HFFc6 (cell line): ENCODE measurements at regions not wholly inside any gene's neighbourhood (a gene's known extent, or its start where the extent isn't known, plus 50 kb on each side); places are given as distances from the start of the nearest gene placed in this dataset.

ENCODE experiments used
- DNase-seq: peaks from one replicate; pipeline ENCODE4 v3.0.0-alpha.2; 2018
- H3K27ac Mint-ChIP-seq: 2 replicates; pipeline ENCODE4 v1.8.0; 2020; ENCODE audit warnings: mild to moderate bottlenecking, mixed read lengths
- H3K27me3 Mint-ChIP-seq: 2 replicates; pipeline ENCODE4 v1.8.0; 2021; ENCODE audit warnings: mild to moderate bottlenecking, moderate library complexity, mixed read lengths; ENCODE audit not compliant: insufficient read depth
- H3K36me3 Mint-ChIP-seq: 2 replicates; pipeline ENCODE4 v1.8.0; 2021; ENCODE audit warnings: low read depth, mixed read lengths
- H3K4me1 Mint-ChIP-seq: 2 replicates; pipeline ENCODE4 v1.8.0; 2020; ENCODE audit warnings: low read depth, mixed read lengths
- H3K4me3 Mint-ChIP-seq: 2 replicates; pipeline ENCODE4 v1.8.0; 2020; ENCODE audit warnings: mild to moderate bottlenecking, moderate library complexity, mixed read lengths
- H3K9me3 Mint-ChIP-seq: 2 replicates; pipeline ENCODE4 v1.8.0; 2020; ENCODE audit warnings: mild to moderate bottlenecking, mixed read lengths
- TF ChIP-seq, protein P1 (sequence below): fragments of 200-600 bp; sonication (generic); IDR thresholded peaks from 2 replicates; pipeline ENCODE4 v1.5.0; 2021; ENCODE audit warnings: antibody characterized with exemption, mild to moderate bottlenecking

DNA sequence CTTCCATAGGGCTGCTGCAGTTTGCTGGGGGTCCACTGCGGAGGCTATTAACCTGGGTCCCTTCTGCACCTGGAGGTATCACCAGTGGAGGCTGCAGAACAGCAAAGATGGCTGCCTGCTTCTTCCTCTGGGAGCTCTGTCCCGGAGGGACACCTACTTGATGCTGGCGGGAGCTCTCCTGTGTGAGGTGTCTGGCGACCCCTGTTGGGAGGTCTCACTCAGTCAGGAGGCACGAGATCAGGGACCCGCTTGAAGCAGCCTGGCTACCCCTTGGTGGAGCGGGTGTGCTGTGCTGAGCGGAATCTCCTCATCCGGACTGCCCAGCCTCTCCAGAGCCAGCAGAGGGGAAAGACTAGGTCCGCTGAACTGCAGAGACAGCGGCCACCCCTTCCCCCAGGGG, 56.0 kb upstream of the CTXND1 start:
- H3K4me3 Mint-ChIP-seq, result no peak overlapping the region
- DNase-seq, result no peak
- H3K27ac Mint-ChIP-seq, result no peak overlapping the region
- no peaks in the 10 kb centered on the region for H3K9me3 Mint-ChIP-seq
- TF ChIP-seq, protein P1, sequence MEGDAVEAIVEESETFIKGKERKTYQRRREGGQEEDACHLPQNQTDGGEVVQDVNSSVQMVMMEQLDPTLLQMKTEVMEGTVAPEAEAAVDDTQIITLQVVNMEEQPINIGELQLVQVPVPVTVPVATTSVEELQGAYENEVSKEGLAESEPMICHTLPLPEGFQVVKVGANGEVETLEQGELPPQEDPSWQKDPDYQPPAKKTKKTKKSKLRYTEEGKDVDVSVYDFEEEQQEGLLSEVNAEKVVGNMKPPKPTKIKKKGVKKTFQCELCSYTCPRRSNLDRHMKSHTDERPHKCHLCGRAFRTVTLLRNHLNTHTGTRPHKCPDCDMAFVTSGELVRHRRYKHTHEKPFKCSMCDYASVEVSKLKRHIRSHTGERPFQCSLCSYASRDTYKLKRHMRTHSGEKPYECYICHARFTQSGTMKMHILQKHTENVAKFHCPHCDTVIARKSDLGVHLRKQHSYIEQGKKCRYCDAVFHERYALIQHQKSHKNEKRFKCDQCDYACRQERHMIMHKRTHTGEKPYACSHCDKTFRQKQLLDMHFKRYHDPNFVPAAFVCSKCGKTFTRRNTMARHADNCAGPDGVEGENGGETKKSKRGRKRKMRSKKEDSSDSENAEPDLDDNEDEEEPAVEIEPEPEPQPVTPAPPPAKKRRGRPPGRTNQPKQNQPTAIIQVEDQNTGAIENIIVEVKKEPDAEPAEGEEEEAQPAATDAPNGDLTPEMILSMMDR, result no peak
- no peaks in the 10 kb centered on the region for H3K36me3 Mint-ChIP-seq
- no peaks in the 10 kb centered on the region for H3K4me1 Mint-ChIP-seq
- peaks cover 7% of the 10 kb centered on the region for H3K27me3 Mint-ChIP-seq

DNA sequence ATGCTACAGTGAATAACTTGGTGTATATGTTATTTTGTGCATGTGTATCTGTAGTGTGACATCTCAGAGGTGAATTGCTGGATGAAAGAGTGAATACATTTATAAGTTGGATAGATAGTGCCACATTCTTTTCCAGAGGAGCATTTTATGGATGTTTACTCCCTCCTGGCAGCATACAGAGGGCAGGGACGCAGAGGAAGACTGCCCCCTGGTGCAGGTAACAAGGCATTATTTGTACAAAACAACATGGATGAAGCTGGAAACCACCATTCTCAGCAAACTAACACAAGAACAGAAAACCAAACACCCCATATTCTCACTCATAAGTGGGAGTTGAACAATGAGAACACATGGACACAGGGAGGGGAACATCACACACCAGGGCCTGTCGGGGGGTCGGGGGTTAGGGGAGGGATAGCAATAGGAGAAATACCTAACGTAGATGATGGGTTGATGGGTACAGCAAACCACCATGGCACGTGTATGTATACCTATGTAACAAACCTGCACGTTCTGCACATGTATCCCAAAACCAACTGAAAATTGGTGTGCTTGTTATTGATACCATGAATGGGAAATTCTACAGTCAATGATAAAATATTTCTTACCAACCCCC, 57.9 kb upstream of the CTXND1 start:
- Mint-ChIP-seq H3K36me3 (no peaks in the 10 kb centered on the region), H3K4me1 (no peaks in the 10 kb centered on the region), H3K27me3 (peaks cover 7% of the 10 kb centered on the region), H3K9me3 (no peaks in the 10 kb centered on the region), H3K27ac (no peak overlapping the region), H3K4me3 (no peak overlapping the region)
- peak; percentile 31 for DNase-seq
- TF ChIP-seq, protein P1, result peak; percentile 76

GRCh38 chr15:80310776-80311175, 58.8 kb upstream of the CTXND1 start:
- H3K4me1 Mint-ChIP-seq, result no peaks in the 10 kb centered on the region
- TF ChIP-seq, protein P1, result no peak
- DNase-seq, result no peak
- H3K27ac Mint-ChIP-seq, result no peak overlapping the region
- H3K27me3 Mint-ChIP-seq, result peaks cover 7% of the 10 kb centered on the region
- no peaks in the 10 kb centered on the region for H3K9me3 Mint-ChIP-seq
- H3K4me3 Mint-ChIP-seq, result no peak overlapping the region
- no peaks in the 10 kb centered on the region for H3K36me3 Mint-ChIP-seq

- H3K4me1 Mint-ChIP-seq, result peaks cover 20% of the 10 kb centered on the region
- TF ChIP-seq, protein P1, result no peak
- no peak overlapping the region for H3K27ac Mint-ChIP-seq
- H3K9me3 Mint-ChIP-seq, result no peaks in the 10 kb centered on the region
- H3K4me3 Mint-ChIP-seq, result no peak overlapping the region
- no peaks in the 10 kb centered on the region for H3K36me3 Mint-ChIP-seq
- no peak for DNase-seq
- peaks cover 4% of the 10 kb centered on the region for H3K27me3 Mint-ChIP-seq
These were observed 63.4 kb upstream of the CTXND1 start for GRCh38 chr15:80315289-80315987.

- H3K27me3 Mint-ChIP-seq, result peaks cover 4% of the 10 kb centered on the region; the same call in 1 of the 2 replicates
- H3K4me1 Mint-ChIP-seq, result peaks cover 20% of the 10 kb centered on the region
- H3K27ac Mint-ChIP-seq, result peak overlapping the region; percentile 89
- TF ChIP-seq, protein P1, result no peak
- no peaks in the 10 kb centered on the region for H3K9me3 Mint-ChIP-seq
- H3K4me3 Mint-ChIP-seq, result peak overlapping the region; percentile 71
- no peaks in the 10 kb centered on the region for H3K36me3 Mint-ChIP-seq
- peak; percentile 95 for DNase-seq
These were observed 65.6 kb upstream of the CTXND1 start for GRCh38 chr15:80317389-80318182.
